ENCODE measurements at regions not wholly inside any gene's neighbourhood (a gene's known extent, or its start where the extent isn't known, plus 50 kb on each side); places are given as distances from the start of the nearest gene placed in this dataset.

GRCh38 chr12:12017798-12018197 is 52.9 kb upstream of the BCL2L14 start:
- DNase-seq = no peak

GRCh38 chr12:12018454-12018853 is 52.3 kb upstream of the BCL2L14 start:
- DNase-seq = no peak

- DNase-seq = no peak
Observed at GRCh38 chr12:12019881-12020280, 50.9 kb upstream of the BCL2L14 start.

- no peak for DNase-seq
Observed at GRCh38 chr12:12020762-12021161, 50.0 kb upstream of the BCL2L14 start.
